Esophagus muscularis mucosa (tissue), 3 donors: ENCODE measurements at regions not wholly inside any gene's neighbourhood (a gene's known extent, or its start where the extent isn't known, plus 50 kb on each side); places are given as distances from the start of the nearest gene placed in this dataset.

Experiments
- POLR2AphosphoS5 ChIP-seq, 2 donors: sonication (generic); formaldehyde crosslinking; IDR thresholded peaks; one replicate each; pipeline ENCODE4 v1.6.1; 2017; ENCODE audit warnings: antibody characterized with exemption in 2 of 2
- TF ChIP-seq, protein P1 (sequence below), 3 experiments: fragments of 200-600 bp in 2 of 3; fragments of 450-650 bp in 1 of 3; sonication (generic) in 2 of 3; IDR thresholded peaks; one replicate each; pipeline ENCODE4 v1.5.1; 2017 to 2019; ENCODE audit warnings: antibody characterized with exemption in 3 of 3, mild to moderate bottlenecking in 2 of 3, moderate library complexity in 1 of 3

DNA sequence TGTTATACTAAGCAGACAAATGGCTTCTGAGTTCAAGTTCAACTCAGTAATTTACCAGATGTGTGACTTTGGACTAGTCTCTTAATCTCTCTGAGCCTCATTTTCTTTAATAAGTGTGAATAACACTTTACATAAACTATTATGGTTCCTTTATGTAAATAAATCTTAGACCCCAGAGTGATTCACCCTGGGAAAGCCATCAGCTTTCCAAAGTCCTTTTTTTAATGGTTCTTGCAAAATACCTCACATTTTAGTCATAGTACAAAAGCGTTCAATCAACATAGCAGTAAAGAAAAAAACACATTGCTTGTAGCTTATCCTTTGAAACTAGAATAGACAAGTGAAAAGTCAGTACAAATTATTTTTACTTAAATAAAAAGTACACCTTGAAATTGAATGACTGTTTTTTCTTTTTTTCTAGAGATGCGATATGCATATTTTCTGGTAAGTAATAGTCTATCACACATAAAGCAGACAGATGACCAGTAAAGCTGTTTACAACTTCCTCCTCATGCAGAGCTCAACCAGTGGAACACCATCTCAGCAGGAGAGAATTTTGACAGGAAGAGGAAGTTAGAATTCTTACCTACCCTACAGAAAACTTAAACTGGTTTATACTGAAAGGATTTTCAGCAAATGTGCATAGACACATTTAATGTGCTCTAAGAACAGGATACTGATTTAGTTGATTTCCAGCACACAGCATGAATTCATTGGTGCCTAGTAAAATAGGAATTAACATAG, 123.0 kb upstream of the AGBL1 start:
- TF ChIP-seq, protein P1, sequence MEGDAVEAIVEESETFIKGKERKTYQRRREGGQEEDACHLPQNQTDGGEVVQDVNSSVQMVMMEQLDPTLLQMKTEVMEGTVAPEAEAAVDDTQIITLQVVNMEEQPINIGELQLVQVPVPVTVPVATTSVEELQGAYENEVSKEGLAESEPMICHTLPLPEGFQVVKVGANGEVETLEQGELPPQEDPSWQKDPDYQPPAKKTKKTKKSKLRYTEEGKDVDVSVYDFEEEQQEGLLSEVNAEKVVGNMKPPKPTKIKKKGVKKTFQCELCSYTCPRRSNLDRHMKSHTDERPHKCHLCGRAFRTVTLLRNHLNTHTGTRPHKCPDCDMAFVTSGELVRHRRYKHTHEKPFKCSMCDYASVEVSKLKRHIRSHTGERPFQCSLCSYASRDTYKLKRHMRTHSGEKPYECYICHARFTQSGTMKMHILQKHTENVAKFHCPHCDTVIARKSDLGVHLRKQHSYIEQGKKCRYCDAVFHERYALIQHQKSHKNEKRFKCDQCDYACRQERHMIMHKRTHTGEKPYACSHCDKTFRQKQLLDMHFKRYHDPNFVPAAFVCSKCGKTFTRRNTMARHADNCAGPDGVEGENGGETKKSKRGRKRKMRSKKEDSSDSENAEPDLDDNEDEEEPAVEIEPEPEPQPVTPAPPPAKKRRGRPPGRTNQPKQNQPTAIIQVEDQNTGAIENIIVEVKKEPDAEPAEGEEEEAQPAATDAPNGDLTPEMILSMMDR (IDR thresholded peaks at IDR 0.05) = no peak
- TF ChIP-seq POLR2AphosphoS5 (IDR thresholded peaks at IDR 0.05) = no peak
